Glutamatergic neuron (in vitro differentiated cells): ENCODE measurements at regions not wholly inside any gene's neighbourhood (a gene's known extent, or its start where the extent isn't known, plus 50 kb on each side); places are given as distances from the start of the nearest gene placed in this dataset.
A peak's percentile ranks its signal among the peaks of the same experiment; 100 is the strongest.

Source experiments
- DNase-seq: peaks from one replicate; pipeline ENCODE4 v3.0.0; 2022
- H3K27ac Mint-ChIP-seq: one replicate; pipeline ENCODE4 v1.8.0; 2020; ENCODE audit warnings: mild to moderate bottlenecking, mixed read lengths, inconsistent platforms; ENCODE audit not compliant: unreplicated experiment
- H3K27me3 Mint-ChIP-seq: one replicate; pipeline ENCODE4 v1.8.0; 2020; ENCODE audit warnings: mild to moderate bottlenecking, moderate library complexity, mixed read lengths, inconsistent platforms; ENCODE audit not compliant: unreplicated experiment
- H3K36me3 Mint-ChIP-seq: one replicate; pipeline ENCODE4 v1.8.0; 2020; ENCODE audit warnings: mild to moderate bottlenecking, mixed read lengths, inconsistent platforms; ENCODE audit not compliant: unreplicated experiment
- H3K4me1 Mint-ChIP-seq: one replicate; pipeline ENCODE4 v1.8.0; 2020; ENCODE audit warnings: mild to moderate bottlenecking, low read depth, mixed read lengths, inconsistent platforms; ENCODE audit not compliant: unreplicated experiment
- H3K4me3 Mint-ChIP-seq: one replicate; pipeline ENCODE4 v1.8.0; 2020; ENCODE audit warnings: mild to moderate bottlenecking, mixed read lengths, inconsistent platforms; ENCODE audit not compliant: unreplicated experiment
- H3K9me3 Mint-ChIP-seq: one replicate; pipeline ENCODE4 v1.8.0; 2020; ENCODE audit warnings: mild to moderate bottlenecking, moderate library complexity, mixed read lengths, inconsistent platforms; ENCODE audit not compliant: unreplicated experiment
- CTCF ChIP-seq: fragments of 200-600 bp; sonication (generic); IDR thresholded peaks from one replicate; pipeline ENCODE4 v1.5.0; 2021; ENCODE audit not compliant: partially characterized antibody, unreplicated experiment

GRCh38 chrX:40908026-40908425, 172.7 kb upstream of the MED14 start:
- peaks cover 15% of the 10 kb centered on the region for H3K4me1 Mint-ChIP-seq
- H3K27ac Mint-ChIP-seq = no peak overlapping the region
- H3K36me3 Mint-ChIP-seq = no peaks in the 10 kb centered on the region
- TF ChIP-seq CTCF = no peak
- H3K4me3 Mint-ChIP-seq = no peak overlapping the region
- H3K9me3 Mint-ChIP-seq = peaks cover 4% of the 10 kb centered on the region
- no peak for DNase-seq
- no peaks in the 10 kb centered on the region for H3K27me3 Mint-ChIP-seq

GRCh38 chrX:40908857-40909475, 173.6 kb upstream of the MED14 start:
- H3K4me3 Mint-ChIP-seq = no peak overlapping the region
- no peaks in the 10 kb centered on the region for H3K27me3 Mint-ChIP-seq
- DNase-seq = no peak
- H3K4me1 Mint-ChIP-seq = peaks cover 17% of the 10 kb centered on the region
- peaks cover 4% of the 10 kb centered on the region for H3K9me3 Mint-ChIP-seq
- H3K27ac Mint-ChIP-seq = peak overlapping the region; percentile 65
- H3K36me3 Mint-ChIP-seq = no peaks in the 10 kb centered on the region
- no peak for TF ChIP-seq CTCF

- no peak for TF ChIP-seq CTCF
- H3K9me3 Mint-ChIP-seq = peaks cover 4% of the 10 kb centered on the region
- H3K4me1 Mint-ChIP-seq = peaks cover 17% of the 10 kb centered on the region
- peak overlapping the region; percentile 60 for H3K4me3 Mint-ChIP-seq
- peak; percentile 61 for DNase-seq
- H3K27me3 Mint-ChIP-seq = peaks cover 3% of the 10 kb centered on the region
- no peaks in the 10 kb centered on the region for H3K36me3 Mint-ChIP-seq
- H3K27ac Mint-ChIP-seq = peak overlapping the region; percentile 91
These were observed 173.1 kb upstream of the USP9X start for GRCh38 chrX:40912166-40912565.

GRCh38 chrX:40912576-40912975, 172.7 kb upstream of the USP9X start:
- Mint-ChIP-seq H3K4me3 (peak overlapping the region; percentile 60), H3K9me3 (peaks cover 4% of the 10 kb centered on the region), H3K4me1 (peaks cover 17% of the 10 kb centered on the region), H3K27me3 (peaks cover 3% of the 10 kb centered on the region), H3K27ac (peak overlapping the region; percentile 91), H3K36me3 (no peaks in the 10 kb centered on the region)
- no peak for TF ChIP-seq CTCF
- peak; percentile 29 for DNase-seq

- no peaks in the 10 kb centered on the region for H3K36me3 Mint-ChIP-seq
These were observed 164.9 kb upstream of the USP9X start for GRCh38 chrX:40920351-40920750.

More at GRCh38 chrX:40920351-40920750, 164.9 kb upstream of the USP9X start:
- no peak for DNase-seq
- no peaks in the 10 kb centered on the region for H3K4me1 Mint-ChIP-seq
- H3K4me3 Mint-ChIP-seq = no peak overlapping the region
- H3K27me3 Mint-ChIP-seq = peaks cover 3% of the 10 kb centered on the region
- peaks cover 3% of the 10 kb centered on the region for H3K9me3 Mint-ChIP-seq
- H3K27ac Mint-ChIP-seq = no peak overlapping the region
- no peak for TF ChIP-seq CTCF
